ENCODE measurements at regions not wholly inside any gene's neighbourhood (a gene's known extent, or its start where the extent isn't known, plus 50 kb on each side); places are given as distances from the start of the nearest gene placed in this dataset.

- Histone ChIP-seq H3K27me3 (replicated peaks; ENCODE audit: control insufficient read depth, insufficient read depth, low read length) (no peaks in the 10 kb centered on the region), H3K9me3 (no peaks in the 10 kb centered on the region), H3K4me1 (no peaks in the 10 kb centered on the region), H3K4me3 (ENCODE audit: low read depth, low read length) (no peak overlapping the region), H3K36me3 (ENCODE audit: control insufficient read depth, insufficient read depth, low read length) (no peaks in the 10 kb centered on the region)
- ChIA-PET CTCF (no interaction called here), POLR2A (no interaction called here)
- Mint-ChIP-seq H3K27me3 (ENCODE audit: insufficient read depth, unreplicated experiment) (no peaks in the 10 kb centered on the region), H3K27ac (ENCODE audit: unreplicated experiment) (no peak overlapping the region), H3K36me3 (ENCODE audit: insufficient read depth, unreplicated experiment) (no peaks in the 10 kb centered on the region), H3K4me3 (ENCODE audit: unreplicated experiment) (no peak overlapping the region), H3K4me1 (ENCODE audit: low read depth, unreplicated experiment) (no peaks in the 10 kb centered on the region), H3K9me3 (ENCODE audit: unreplicated experiment) (no peaks in the 10 kb centered on the region)
- DNase-seq: peak in 1 of 2 experiments; percentile 28
- TF ChIP-seq CTCF (IDR thresholded peaks at IDR 0.05; ENCODE audit: insufficient read depth in 1 of 2, low read depth in 1 of 2, low read length in 1 of 2, severe bottlenecking in 1 of 2, unreplicated experiment in 1 of 2): no peak
- intact Hi-C loops (cut with micrococcal nuclease; ENCODE audit: unreplicated experiment): no loop called here
- no TSS peak for BruUV-seq (replicated peaks)
Observed at GRCh38 chr10:131841131-131841660, 59.6 kb upstream of the PPP2R2D start.

DNA sequence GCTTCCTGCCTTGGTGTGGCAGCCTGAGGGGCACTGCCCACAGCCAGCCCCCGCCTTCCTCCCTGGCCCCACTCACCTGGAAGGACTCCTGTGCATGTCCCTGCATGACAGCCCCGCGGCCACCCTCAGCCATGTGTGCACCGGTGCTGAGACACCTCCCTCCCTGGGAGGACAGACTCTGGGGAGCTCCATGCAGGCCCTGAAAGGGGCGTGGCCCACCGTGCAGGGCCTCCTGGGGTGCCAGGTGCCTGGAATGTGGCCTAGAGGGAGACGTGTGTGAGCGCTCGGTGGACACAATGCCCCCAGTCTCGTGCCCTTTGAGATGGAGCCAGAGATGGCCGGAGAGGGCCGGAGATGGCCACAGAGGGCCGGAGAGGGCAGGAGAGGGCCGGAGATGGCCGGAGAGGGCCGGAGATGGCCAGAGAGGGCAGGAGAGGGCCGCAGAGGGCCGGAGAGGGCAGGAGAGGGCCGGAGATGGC lies 59.1 kb upstream of the PPP2R2D start:
- BruUV-seq (replicated peaks): no TSS peak
- Histone ChIP-seq H3K4me1 (no peaks in the 10 kb centered on the region), H3K36me3 (ENCODE audit: control insufficient read depth, insufficient read depth, low read length) (no peaks in the 10 kb centered on the region), H3K9me3 (no peaks in the 10 kb centered on the region), H3K27me3 (replicated peaks; ENCODE audit: control insufficient read depth, insufficient read depth, low read length) (no peaks in the 10 kb centered on the region), H3K4me3 (ENCODE audit: low read depth, low read length) (no peak overlapping the region)
- H3K9me3 Mint-ChIP-seq (ENCODE audit: unreplicated experiment): no peaks in the 10 kb centered on the region
- no peaks in the 10 kb centered on the region for H3K27me3 Mint-ChIP-seq (ENCODE audit: insufficient read depth, unreplicated experiment)
- ChIA-PET POLR2A (no interaction called here), CTCF (no interaction called here)
- H3K36me3 Mint-ChIP-seq (ENCODE audit: insufficient read depth, unreplicated experiment): no peaks in the 10 kb centered on the region
- no peak for TF ChIP-seq CTCF (IDR thresholded peaks at IDR 0.05; ENCODE audit: insufficient read depth in 1 of 2, low read depth in 1 of 2, low read length in 1 of 2, severe bottlenecking in 1 of 2, unreplicated experiment in 1 of 2)
- H3K4me1 Mint-ChIP-seq (ENCODE audit: low read depth, unreplicated experiment): no peaks in the 10 kb centered on the region
- H3K4me3 Mint-ChIP-seq (ENCODE audit: unreplicated experiment): no peak overlapping the region
- DNase-seq: no peak
- no peak overlapping the region for H3K27ac Mint-ChIP-seq (ENCODE audit: unreplicated experiment)
- intact Hi-C loops (cut with micrococcal nuclease; ENCODE audit: unreplicated experiment): no loop called here

DNA sequence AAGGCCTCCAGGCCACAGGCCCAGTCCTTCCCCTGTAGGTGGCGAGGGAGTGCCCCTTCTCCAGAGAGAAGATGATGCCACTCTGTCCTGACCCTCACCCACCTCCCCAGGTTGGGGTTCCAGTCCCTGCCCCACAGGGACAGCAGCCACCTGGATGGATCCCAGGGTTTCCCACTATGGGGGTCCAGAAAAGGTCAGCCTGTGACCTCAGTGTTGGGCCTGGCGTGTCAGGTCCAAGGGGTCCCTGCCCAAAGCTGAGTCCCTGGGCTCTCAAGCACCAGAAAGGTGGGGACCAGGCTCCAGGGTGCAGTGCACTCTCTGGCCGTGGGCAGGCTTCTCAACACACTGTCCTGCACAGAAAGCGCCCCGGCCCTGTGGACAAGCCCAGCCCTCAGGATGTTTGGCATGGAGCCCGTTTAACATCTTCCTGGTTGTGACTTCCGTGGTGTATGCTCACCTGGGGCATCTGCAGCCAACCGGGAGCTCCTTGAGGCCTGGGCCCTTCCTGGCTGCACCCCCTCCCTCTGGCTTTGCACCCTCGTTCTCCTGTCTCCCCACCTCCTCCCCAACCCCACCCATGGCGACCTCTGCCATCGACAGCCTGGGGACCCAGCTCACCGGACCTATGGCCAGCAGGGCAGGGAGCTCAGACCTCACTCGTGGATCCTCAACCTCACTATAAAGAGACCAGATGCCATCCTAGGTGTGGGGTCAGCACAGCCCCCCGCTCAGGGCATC lies 58.3 kb upstream of the PPP2R2D start:
- Histone ChIP-seq H3K4me3 (ENCODE audit: low read depth, low read length) (no peak overlapping the region), H3K4me1 (no peaks in the 10 kb centered on the region), H3K36me3 (ENCODE audit: control insufficient read depth, insufficient read depth, low read length) (no peaks in the 10 kb centered on the region), H3K27me3 (replicated peaks; ENCODE audit: control insufficient read depth, insufficient read depth, low read length) (no peaks in the 10 kb centered on the region), H3K9me3 (no peaks in the 10 kb centered on the region)
- TF ChIP-seq CTCF (IDR thresholded peaks at IDR 0.05; ENCODE audit: insufficient read depth in 1 of 2, low read depth in 1 of 2, low read length in 1 of 2, severe bottlenecking in 1 of 2, unreplicated experiment in 1 of 2): no peak
- Mint-ChIP-seq H3K27me3 (ENCODE audit: insufficient read depth, unreplicated experiment) (no peaks in the 10 kb centered on the region), H3K27ac (ENCODE audit: unreplicated experiment) (no peak overlapping the region), H3K4me1 (ENCODE audit: low read depth, unreplicated experiment) (no peaks in the 10 kb centered on the region), H3K4me3 (ENCODE audit: unreplicated experiment) (no peak overlapping the region), H3K9me3 (ENCODE audit: unreplicated experiment) (no peaks in the 10 kb centered on the region), H3K36me3 (ENCODE audit: insufficient read depth, unreplicated experiment) (no peaks in the 10 kb centered on the region)
- ChIA-PET CTCF (no interaction called here), POLR2A (no interaction called here)
- DNase-seq: peak in 1 of 2 experiments; percentile 23
- intact Hi-C loops (cut with micrococcal nuclease; ENCODE audit: unreplicated experiment): no loop called here
- no TSS peak for BruUV-seq (replicated peaks)

Data from Caco-2 (cell line).